Activated CD4-positive, alpha-beta T cell treated with anti-CD3 and anti-CD28 coated beads, Interleukin-2, Interleukin-6, amounts not matched to agents 100 ng/mL and 50 ng/mL, durations not matched to agents 16 hours and 8 hours (primary cell): ENCODE measurements at regions not wholly inside any gene's neighbourhood (a gene's known extent, or its start where the extent isn't known, plus 50 kb on each side); places are given as distances from the start of the nearest gene placed in this dataset.
"Not testable (repeated sequence)": the region's sequence is repeated elsewhere in the genome, so short reads cannot be mapped to it uniquely, and the experiment has no call there.

Experiments used
- DNase-seq: peaks from one replicate; pipeline ENCODE4 v3.0.0-alpha.2; 2020

DNA sequence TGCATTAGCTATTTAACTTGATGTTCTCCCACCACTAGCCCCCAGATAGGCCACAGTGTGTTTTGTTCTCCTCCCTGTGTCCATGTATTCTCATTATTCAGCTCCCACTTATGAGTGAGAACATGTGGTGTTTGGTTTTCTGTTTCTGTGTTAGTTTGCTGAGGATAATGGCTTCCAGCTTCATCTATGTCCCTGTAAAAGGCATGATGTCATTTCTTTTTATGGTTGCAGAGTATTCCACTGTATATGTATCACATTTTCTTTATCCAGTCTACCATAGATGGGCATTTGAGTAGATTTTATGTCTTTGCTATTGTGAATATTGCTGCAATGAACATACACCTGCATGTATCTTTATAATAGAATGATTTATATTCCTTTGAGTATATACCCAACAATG is 487.7 kb downstream of the CBLN4 start:
- DNase-seq, result not testable (repeated sequence)

DNA sequence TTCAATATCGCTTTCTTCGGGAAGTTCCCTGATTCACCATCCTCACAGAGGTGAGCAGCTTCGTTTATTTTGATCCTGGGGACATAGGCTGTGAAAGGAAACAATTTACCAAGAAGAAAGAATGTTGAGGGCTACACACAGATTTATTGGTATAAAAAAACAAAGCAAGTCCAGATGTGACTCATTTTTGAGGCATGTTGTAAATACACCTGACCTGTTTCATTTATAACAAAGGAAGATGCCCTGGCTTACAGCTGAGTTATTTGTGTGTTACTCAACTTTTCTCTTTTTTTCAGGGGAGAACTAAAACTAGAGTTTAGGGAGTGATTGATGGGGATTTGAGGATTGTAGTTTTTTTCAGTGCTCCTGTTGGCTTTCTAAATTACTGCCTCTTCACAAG is 489.5 kb downstream of the CBLN4 start:
- no peak for DNase-seq

DNA sequence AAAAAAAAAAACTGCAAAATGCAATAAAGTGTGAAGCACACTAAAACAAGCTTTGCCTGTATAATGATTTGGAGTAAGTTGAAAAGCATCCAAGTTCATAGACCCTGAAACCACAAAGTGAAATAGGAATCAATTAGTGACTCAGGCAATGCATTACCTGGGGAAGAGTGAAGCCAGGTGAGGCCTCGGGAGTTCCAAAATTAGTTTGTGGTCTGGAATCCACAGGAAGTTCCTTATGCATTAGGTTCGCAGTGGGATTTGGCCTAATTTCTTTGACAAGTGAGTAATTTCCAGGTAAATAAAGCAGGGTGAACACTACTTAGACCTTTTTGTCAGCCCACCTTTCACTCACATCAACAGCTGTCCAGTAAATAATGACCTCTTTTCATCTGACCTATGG is 490.8 kb downstream of the CBLN4 start:
- no peak for DNase-seq

DNA sequence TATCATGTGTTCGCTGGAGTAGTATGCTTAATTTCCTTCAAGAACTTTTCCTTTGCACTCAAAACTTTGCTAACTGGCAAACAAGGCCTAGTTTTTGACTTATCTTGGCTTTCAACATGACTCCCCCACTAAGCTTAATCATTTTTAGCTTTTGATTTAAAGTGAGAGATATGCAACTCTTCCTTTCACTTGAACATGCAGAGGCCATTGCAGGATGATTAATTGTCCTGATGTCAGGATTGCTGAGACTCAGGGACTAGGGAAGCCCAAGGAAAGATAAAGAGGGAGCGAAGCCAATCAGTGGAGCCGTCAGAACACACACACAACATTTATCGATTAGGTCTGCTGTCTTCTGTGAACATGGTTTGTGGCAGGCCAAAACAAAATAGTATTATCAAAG is 491.4 kb downstream of the CBLN4 start:
- no peak for DNase-seq

DNA sequence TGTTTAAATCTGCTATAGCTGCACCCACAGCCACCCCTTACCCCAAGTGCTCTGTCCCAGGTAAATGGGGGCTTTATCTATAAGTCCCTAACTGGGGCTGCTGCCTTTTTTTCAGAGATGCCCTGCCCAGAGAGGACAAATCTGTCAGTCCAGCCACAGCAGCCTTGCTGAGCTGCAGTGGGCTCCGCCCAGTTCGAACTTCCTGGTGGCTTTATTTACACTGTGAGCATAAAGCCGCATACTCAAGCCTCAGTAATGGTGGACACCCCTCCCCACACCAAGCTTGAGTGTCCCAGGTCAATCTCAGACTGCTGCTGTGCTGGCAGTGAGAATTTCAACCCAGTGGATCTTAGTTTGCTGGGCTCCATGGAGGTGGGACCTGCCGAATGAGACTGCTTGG is 505.2 kb downstream of the CBLN4 start:
- no peak for DNase-seq

DNA sequence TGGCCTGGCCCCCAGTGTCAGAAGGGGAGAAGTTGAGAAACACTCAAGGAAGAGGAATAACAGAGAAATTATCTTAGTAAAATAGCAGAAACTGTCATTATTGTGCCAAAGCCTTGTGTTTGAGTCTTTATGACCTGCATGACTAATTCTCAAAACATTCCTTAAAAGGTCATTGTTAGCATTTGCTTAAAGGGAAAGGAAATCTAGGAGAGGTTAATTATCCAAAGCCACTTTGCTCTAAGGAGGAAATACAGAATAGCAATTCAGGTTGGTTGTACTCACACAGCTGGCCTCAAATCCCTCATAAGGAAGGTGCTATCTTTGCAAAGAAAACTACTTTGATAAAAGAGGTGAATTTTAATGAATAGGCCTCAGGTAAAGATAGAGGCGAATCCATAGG is 516.7 kb downstream of the CBLN4 start:
- DNase-seq, result no peak

DNA sequence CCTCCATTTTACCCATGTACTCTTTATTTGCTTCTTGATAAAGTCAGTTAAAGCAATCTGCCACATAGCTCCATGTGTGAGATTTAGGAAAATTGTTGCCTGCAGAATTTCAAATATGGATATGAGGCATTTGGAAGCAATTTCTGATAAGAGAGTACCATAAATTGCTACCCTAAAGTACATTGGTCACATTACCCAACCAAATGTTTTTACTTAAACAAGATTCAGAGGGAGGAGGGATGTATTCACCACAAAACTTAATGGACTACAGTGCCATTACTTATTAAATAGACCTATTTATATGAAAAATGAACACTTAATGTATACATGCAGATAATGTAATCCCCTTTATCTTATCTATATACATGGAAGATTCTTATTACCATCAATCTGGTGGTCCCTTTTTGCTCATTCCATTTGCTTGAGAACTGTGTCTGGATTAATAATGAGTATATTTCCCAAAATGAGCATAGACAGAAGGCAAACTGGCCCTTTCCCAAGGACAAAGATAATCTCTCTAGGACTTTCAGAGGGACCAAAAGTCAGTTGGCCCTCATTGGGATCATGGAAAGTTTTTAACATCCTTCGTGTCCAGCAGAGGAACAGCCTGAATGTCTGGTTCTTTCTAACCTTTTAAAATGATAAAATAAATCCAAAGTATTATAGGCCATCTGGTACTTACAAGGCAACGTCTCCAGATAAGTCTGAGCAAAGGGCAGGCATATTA is 526.4 kb downstream of the CBLN4 start:
- no peak for DNase-seq

DNA sequence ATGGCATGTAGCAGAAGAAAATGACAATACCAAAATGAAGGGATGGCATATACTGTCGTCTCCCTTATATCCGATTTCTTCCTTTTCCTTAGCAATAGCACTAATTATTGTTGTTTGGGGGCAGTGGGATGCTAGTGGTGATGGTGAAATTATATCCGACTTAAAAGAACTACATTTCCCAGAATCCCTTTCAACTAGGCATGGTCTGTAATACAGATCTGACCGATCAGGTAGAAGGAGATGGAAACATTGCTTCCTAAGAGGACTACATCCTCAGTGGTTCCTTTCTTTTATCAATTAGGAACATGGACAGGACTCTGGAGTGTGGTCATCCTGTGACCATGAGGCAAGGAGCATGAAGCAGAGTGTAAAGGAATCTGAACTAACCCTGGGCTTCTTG is 532.6 kb downstream of the CBLN4 start:
- no peak for DNase-seq

DNA sequence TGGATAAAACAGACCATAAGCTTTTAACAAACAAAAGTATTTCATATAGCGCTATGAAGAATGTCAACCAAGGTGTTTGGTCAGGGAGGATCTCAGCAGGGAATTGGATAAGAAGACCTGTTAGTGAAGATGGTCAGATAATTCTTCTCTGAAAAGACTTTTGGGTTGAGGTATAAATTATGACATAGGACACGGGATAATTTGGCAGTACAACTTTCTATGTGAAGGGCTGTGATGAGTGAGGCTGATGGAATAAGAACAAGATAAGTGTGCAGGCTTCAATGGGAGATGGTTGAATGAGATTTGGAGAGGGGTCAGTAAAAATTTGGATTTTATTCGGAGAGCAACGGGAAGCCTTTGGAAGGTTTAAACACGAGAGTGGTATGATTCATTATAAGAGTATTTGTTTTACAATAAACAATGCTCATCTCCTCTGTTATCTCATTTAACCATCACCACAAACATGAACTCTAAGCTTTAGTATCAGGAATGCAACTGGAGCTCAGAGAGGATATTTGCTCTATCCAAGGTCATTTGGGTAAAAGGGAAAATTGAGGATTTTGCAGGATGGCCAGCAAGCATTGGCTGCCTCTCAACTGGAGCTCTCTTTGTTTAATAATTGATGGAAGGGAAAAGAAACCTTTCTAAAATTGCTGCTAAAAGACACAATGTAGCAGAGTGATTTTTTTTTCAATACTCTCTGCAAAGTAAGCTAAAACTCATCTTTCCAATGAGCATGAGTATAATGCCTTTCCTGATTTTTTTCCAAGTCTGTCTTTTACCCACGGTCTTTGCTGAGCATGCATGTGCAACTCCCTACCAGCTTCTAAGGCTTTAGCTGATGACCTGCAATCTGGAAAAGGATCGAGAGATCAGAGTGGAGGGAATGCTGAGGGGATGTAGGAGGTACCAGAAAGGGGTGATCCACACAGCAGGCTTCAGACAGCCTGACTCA is 534.0 kb downstream of the CBLN4 start:
- no peak for DNase-seq

DNA sequence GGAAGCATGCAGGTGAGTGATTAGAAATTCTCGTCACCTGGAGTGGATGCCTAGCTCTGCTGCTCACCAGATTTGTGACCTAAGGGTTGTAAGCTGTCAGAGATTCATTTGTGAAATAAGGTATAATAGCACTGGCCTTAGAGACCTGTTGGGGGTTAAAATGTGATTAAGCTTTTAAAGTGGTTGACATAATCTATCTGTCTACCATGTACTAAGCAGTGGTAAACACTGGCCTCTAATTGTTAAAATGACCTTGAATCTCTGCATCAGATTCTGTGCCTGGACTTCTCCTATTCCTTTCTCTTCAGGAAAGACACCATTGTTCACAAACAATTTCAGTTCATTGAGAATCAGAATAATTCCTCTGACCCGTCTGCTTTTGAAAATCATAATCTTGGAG is 536.2 kb downstream of the CBLN4 start:
- no peak for DNase-seq

DNA sequence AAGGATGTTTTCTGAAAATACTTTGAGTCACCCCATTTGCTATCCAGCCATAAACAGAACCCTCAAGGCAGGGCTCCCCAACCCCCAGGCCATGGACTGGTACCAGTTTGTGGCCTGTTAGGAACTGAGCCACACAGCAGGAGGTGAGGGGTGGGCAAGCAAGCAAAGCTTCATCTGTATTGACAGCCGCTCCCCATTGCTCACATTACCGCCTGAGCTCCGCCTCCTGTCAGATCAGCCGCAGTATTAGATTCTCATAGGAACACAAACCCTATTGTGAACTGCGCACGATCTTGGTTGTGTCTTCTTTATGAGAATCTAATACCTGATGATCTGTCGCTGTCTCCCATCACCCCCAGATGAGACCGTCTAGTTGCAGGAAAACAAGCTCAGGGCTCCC is 543.8 kb downstream of the CBLN4 start:
- no peak for DNase-seq

DNA sequence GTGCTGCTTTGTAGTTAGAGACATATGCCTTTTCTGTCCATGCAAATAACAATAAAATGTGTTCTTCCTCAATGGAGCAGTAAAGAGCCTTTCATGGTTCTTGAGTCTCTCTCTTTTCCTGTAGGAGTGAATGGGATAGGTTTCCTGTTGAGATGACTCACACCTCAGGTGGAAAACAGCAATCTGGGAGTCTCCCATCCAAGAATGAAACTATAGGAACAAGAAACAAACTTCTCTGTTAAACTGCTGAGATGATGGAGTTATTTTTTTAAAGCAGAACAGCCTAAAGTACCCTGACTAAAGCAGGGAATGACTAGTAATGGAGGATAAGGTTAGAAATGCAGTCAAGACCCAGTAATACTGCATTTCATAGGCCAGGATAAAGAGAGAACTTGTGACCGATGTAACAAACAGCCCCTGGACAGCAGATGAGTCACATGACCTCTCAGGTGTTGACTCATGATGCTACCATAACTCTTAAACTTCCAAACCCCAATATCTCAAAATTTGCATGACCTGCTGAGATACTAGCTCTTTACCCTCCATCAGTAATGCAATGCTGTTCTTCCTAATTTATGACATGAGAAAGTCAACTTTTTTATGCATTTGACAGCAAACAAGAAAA is 548.9 kb downstream of the CBLN4 start:
- DNase-seq, result no peak

DNA sequence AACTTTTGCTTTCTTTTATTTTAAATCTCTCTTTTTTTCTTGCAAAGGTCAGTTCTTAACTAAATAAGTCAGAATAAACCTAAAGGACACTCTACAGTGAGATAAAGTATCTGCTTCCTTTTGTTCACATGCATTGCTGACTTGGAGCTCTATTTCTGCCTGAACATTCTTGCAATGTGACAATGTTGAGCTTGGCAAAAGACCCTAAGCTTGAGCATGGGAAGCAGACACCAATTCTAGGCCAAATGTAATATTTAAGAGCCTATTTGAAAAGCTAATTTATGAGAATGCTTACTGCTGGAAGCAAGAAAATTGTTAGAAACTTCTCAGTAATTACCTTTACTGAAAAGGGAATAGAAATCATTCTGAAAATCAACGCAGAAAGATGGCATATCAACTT is 556.2 kb downstream of the CBLN4 start:
- no peak for DNase-seq

DNA sequence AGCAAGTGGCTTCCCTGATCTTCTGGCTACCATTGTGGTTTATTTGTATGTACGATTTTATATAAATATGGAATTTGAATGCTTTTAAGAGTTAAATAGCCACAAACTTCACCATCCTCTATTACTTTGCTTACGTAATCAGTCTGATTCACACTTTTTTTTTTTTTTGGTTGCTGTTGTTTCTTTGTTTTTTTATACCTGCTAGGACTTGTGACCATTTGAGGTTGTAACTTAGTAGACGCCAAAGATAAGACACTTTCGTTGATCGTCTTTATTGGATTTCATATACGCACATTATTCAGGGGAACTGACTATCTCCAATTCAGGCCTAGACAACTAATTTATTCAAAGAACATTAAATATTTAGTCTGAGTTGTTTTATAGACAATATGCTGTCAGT is 559.0 kb downstream of the CBLN4 start:
- no peak for DNase-seq

DNA sequence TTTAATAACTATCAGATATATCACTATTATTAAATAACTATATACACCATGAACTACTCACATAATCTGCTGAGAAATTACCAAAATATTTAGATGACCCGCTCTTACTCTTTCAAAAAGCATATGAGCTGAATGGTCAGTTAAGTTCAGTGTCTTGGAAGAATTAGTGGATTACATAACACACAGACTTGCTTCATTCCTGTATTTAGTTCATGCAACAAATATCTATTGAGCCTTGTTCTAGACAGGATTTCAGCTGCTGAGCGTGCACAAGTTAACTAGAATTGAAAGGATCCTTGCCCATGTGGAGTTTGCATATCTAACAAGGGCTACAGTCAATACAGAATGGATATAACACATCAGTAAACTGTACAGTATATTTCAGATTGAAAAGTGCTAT is 566.2 kb downstream of the CBLN4 start:
- DNase-seq, result no peak

DNA sequence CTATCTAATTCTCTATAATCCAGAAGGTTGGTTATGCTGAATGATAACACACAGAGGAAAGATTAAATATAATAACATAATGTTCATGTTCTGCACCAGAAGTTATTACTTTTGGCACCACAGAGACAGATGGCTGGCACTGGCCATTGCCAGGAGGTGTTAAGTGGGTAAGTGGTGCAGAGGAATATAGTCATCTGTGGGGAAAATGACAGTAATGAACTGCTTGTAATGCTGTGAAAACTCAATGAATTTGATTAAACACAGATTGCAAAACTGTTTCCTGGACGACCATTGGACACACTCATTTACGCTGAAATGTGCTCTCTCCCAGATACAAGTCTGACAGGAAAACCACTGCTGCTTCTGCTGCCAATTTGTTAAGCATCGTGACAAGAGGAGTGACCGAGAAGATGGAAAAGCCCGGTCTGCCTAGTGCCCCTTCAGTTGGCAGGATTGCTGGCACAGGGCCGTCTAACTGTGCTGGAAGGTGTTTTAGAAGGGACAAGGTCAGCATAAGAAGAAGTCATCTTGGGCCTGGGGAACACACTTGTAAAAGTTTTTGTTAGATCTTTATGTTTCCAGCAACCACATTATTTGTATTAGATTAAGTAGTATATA is 567.4 kb downstream of the CBLN4 start:
- no peak for DNase-seq

DNA sequence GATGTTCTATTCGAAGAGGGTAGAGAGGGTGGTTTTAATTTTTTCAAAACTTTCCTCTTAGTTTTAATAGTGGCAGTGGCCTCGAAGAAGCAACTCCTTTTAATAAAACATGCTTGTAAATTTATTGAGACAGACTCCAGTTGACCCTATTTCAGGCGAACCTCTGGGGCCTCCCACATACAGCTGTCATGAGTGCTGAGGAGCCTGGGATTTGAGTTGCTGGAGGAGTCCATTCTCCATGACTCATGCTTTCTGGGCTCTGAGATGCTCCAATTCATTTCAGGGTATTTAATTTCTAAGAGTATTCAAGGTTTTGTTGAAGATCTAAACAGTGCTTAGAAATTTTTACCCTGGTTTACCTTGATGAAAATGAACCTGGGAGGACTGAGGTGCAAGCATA is 580.4 kb downstream of the CBLN4 start:
- DNase-seq, result no peak

DNA sequence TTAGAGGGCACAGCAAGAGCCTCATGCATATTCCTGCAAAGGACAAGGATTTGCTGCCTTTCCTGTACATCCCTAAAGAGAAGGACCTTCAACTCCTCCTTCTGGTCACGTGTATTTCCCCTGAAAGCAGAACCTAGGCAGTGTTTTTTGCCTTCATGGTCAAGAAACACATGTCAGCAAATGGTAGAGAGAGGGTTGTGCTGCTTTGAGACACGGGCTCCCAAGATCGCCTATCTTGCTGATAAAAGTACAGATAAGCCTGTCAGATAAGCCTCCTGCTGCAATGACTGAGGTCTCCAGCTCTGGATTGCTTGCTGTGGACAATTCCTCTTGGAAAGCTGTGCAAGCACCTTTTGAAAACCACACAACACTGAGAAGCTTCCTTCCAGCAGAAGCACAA is 580.8 kb downstream of the CBLN4 start:
- no peak for DNase-seq

DNA sequence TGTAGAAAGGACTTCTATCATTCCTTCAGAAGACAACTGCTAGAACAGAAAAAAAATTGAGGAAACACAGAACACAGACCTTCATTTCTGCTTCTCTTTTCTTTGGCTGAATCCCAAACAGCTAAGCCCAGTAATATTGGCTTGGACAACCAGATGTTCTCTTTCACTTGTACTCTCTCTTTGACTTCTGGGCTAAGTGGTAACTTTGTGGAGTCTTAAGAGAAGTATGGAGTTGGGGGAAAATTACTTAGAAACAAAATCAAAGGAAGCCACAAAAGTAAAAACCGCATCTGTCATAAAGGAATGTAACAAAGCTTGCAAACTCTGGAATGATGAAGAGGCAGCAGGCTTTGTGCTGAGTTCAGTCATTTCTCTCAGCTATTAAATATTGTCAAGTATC is 587.5 kb downstream of the CBLN4 start:
- no peak for DNase-seq

DNA sequence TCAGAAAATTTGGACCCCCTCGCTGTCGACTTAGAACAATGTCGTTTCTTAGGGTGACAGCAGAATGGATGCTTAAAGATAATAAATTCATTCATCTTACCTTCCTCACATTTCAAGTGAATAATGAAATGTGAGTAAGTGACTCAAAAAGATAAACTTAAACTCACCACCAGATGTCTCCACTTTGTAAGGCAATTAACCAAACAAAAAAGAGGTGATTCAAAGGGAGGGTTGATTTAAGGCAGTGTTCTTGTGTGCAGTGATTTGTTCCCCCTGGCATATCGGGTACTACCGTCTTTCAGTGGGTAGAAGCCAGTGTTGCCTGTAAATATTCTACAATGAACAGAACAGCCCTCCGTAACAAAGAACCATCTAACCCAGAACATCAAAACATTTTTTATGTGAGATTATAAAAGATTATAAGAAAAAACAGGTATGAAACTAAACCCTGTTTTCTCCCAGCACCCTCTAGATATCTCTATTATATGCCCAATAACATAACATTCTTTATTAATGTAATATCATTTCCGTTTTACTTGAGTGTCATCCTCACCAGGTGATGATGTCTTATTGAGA is 589.7 kb downstream of the CBLN4 start:
- DNase-seq, result no peak

DNA sequence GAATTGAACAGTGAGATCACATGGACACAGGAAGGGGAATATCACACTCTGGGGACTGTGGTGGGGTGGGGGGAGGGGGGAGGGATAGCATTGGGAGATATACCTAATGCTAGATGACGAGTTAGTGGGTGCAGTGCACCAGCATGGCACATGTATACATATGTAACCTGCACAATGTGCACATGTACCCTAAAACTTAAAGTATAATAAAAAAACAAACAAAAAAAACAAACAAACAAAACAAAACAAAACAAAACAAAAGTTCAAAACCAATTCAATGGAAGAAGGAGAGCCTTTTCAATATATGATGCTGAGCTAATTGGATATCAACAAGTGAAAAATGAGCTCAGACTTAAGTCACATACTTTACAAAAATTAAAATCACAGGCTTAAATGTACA is 592.8 kb downstream of the CBLN4 start:
- not testable (repeated sequence) for DNase-seq

DNA sequence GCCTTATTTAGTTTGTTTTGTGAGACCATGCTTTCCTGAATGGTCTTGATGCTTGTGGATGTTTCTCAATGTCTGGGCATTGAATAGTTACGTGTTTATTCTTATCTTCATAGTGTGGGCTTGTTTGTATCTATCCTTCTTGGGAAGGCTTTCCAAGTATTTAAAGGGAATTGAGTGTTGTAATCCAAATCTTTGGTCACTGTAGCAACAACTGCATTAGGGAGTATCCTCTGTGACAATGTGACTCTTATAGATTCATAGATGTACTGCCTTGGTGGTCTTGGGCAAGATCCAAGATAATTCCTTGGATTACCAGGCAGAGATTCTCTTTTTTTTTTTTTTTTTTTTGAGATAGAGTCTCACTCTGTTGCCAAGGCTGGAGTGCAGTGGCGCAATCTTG is 598.4 kb downstream of the CBLN4 start:
- DNase-seq, result no peak

DNA sequence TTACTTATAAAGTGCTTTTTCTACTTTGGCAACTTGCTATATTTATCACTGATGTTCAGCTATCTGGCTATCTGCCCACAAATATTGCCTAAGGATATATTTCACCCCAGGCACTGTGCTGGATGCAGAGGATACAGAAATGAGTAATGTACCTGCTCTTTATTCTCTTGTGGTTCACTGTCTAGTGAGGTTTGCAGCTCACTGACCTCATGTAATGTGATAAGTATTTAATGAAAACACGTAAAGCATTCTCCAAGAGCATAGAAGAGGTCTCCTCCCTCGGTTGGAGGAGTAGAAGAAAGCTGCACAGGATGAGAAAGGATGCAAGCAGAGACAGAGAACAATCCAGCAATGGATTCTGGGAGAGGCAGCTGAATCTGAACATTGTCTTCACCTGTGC is 610.7 kb downstream of the CBLN4 start:
- no peak for DNase-seq
